PC-3 (cell line): ENCODE measurements at regions not wholly inside any gene's neighbourhood (a gene's known extent, or its start where the extent isn't known, plus 50 kb on each side); places are given as distances from the start of the nearest gene placed in this dataset.

Experiments used
- ATAC-seq: fragments of 200-7000 bp; cut with Tn5 transposase; 2 replicates; pipeline ENCODE4 v1.9.1; 2020; ENCODE audit warnings: mild to moderate bottlenecking, moderate library complexity
- BruUV-seq: library from RNA; stranded (reverse); fragments of 400-500 nt; replicated peaks from 2 replicates; lab custom pipeline; 2021; lab: Mats Ljungman, UMichigan
- CTCF ChIA-PET: fragments of 300-600 bp; sonication (Branson Sonifier 250); formaldehyde crosslinking; loops from one replicate; lab custom pipeline; 2022; ENCODE audit warnings: antibody characterized with exemption; lab: Charles Lee
- POLR2A ChIA-PET: fragments of 300-600 bp; sonication (Branson Sonifier 250); formaldehyde crosslinking; loops from one replicate; lab custom pipeline; 2022; ENCODE audit warnings: antibody characterized with exemption; ENCODE audit not compliant: unreplicated experiment; lab: Charles Lee
- DNase-seq: peaks from one replicate; pipeline ENCODE4 v3.0.0-alpha.2; 2015
- H2AFZ ChIP-seq: fragments of 300-600 bp; sonication (generic); 2 replicates; pipeline ENCODE4 v1.6.0; 2016; ENCODE audit warnings: antibody characterized with exemption, low read length
- H3F3A ChIP-seq: fragments of 300-600 bp; sonication (generic); one replicate; pipeline ENCODE4 v1.6.0; 2017; ENCODE audit warnings: antibody characterized with exemption, low read length, control low read depth, mild to moderate bottlenecking; ENCODE audit not compliant: unreplicated experiment
- H3K27ac ChIP-seq: fragments of 300-600 bp; sonication (generic); 2 replicates; pipeline ENCODE4 v1.5.1; 2016; ENCODE audit warnings: mild to moderate bottlenecking, low read length
- H3K27me3 ChIP-seq: fragments of 300-600 bp; sonication (generic); 2 replicates; pipeline ENCODE4 v1.6.1; 2016; ENCODE audit warnings: low read length, mixed read lengths
- H3K36me3 ChIP-seq: fragments of 300-600 bp; sonication (generic); 2 replicates; pipeline ENCODE4 v1.6.1; 2016; ENCODE audit warnings: low read depth, mixed run types, low read length, mixed read lengths
- H3K4me1 ChIP-seq: fragments of 300-600 bp; sonication (generic); 2 replicates; pipeline ENCODE4 v1.5.1; 2016; ENCODE audit warnings: low read length; ENCODE audit not compliant: insufficient read depth
- H3K4me2 ChIP-seq: fragments of 300-600 bp; sonication (generic); 2 replicates; pipeline ENCODE4 v1.6.0; 2016; ENCODE audit warnings: low read length
- H3K4me3 ChIP-seq: fragments of 300-600 bp; sonication (generic); 2 replicates; pipeline ENCODE4 v1.5.1; 2016; ENCODE audit warnings: mild to moderate bottlenecking, low read length, mixed read lengths
- H3K79me2 ChIP-seq: fragments of 300-600 bp; sonication (generic); 2 replicates; pipeline ENCODE4 v1.6.1; 2017; ENCODE audit warnings: low read length, mixed read lengths
- H3K9ac ChIP-seq: fragments of 300-600 bp; sonication (generic); 2 replicates; pipeline ENCODE4 v1.6.0; 2016; ENCODE audit warnings: mild to moderate bottlenecking, low read length
- H3K9me2 ChIP-seq: fragments of 300-600 bp; sonication (generic); replicated peaks from 2 replicates; pipeline ENCODE4 v1.6.1; 2016; ENCODE audit warnings: mixed run types, low read length, mixed read lengths
- H3K9me3 ChIP-seq: fragments of 300-600 bp; sonication (generic); 2 replicates; pipeline ENCODE4 v1.6.1; 2016; ENCODE audit warnings: low read length, mixed read lengths
- H4K20me1 ChIP-seq: fragments of 300-600 bp; sonication (generic); 2 replicates; pipeline ENCODE4 v1.6.1; 2016; ENCODE audit warnings: low read length, mixed read lengths
- CTCF ChIP-seq: fragments of 300-600 bp; sonication (generic); conservative IDR thresholded peaks from 2 replicates; pipeline ENCODE4 v1.5.1; 2017; ENCODE audit warnings: antibody characterized with exemption, low read depth, mild to moderate bottlenecking, low read length
- EZH2 ChIP-seq: fragments of 300-600 bp; sonication (generic); IDR thresholded peaks from one replicate; pipeline ENCODE4 v1.6.1; 2017; ENCODE audit warnings: antibody characterized with exemption, mild to moderate bottlenecking, low read length; ENCODE audit not compliant: unreplicated experiment
- EZH2phosphoT487 ChIP-seq: fragments of 300-600 bp; sonication (generic); IDR thresholded peaks from 2 replicates; pipeline ENCODE4 v1.6.1; 2018; ENCODE audit warnings: mild to moderate bottlenecking, antibody characterized with exemption, low read length, borderline replicate concordance
- intact Hi-C: fragments of 100-400 bp; cut with micrococcal nuclease; formaldehyde crosslinking; loops from 2 replicates; pipeline ENCODE4 v1.9.0; 2023

- Histone ChIP-seq H3K4me2 (no peak overlapping the region), H3K9ac (no peak overlapping the region), H3K79me2 (no peaks in the 10 kb centered on the region), H3K4me1 (no peaks in the 10 kb centered on the region), H2AFZ (no peak overlapping the region), H3K4me3 (no peak overlapping the region), H3K27ac (no peak overlapping the region), H3K36me3 (no peaks in the 10 kb centered on the region), H3K9me2 (no peaks in the 10 kb centered on the region), H4K20me1 (no peaks in the 10 kb centered on the region), H3K9me3 (no peaks in the 10 kb centered on the region), H3F3A (no peaks in the 10 kb centered on the region), H3K27me3 (peaks cover 19% of the 10 kb centered on the region)
- DNase-seq = no peak
- intact Hi-C loops = no loop called here
- ATAC-seq = no peak
- CTCF ChIA-PET = no interaction called here
- POLR2A ChIA-PET = no interaction called here
- no TSS peak for BruUV-seq
- TF ChIP-seq CTCF (no peak), EZH2 (no peak)
Observed at GRCh38 chr1:119294722-119295121, 73.9 kb upstream of the HAO2 start.

GRCh38 chr1:119298687-119299303 is 69.8 kb upstream of the HAO2 start:
- BruUV-seq = no TSS peak
- TF ChIP-seq EZH2 = no peak
- no peak overlapping the region for H2AFZ ChIP-seq
- no peak overlapping the region for H3K27ac ChIP-seq
- H3K36me3 ChIP-seq = no peaks in the 10 kb centered on the region
- ATAC-seq = no peak
- H3K27me3 ChIP-seq = peaks cover 59% of the 10 kb centered on the region
- intact Hi-C loops = no loop called here
- no peaks in the 10 kb centered on the region for H3K79me2 ChIP-seq
- H3K4me2 ChIP-seq = no peak overlapping the region
- DNase-seq = peak; percentile 77
- no peaks in the 10 kb centered on the region for H3K4me1 ChIP-seq
- no peaks in the 10 kb centered on the region for H3F3A ChIP-seq
- no peaks in the 10 kb centered on the region for H3K9me2 ChIP-seq
- ChIA-PET CTCF (no interaction called here), POLR2A (no interaction called here)
- no peak overlapping the region for H3K4me3 ChIP-seq
- no peaks in the 10 kb centered on the region for H4K20me1 ChIP-seq
- no peak overlapping the region for H3K9ac ChIP-seq
- no peaks in the 10 kb centered on the region for H3K9me3 ChIP-seq

- TF ChIP-seq CTCF (no peak), EZH2 (no peak), EZH2phosphoT487 (no peak)
- H3K9ac ChIP-seq = no peak overlapping the region
- H3K4me2 ChIP-seq = no peak overlapping the region
- H3F3A ChIP-seq = no peaks in the 10 kb centered on the region
- H3K4me1 ChIP-seq = no peaks in the 10 kb centered on the region
- ATAC-seq (no peak), DNase-seq (no peak)
- H3K27ac ChIP-seq = no peak overlapping the region
- no peaks in the 10 kb centered on the region for H3K9me2 ChIP-seq
- intact Hi-C loops = loop anchor here (5.0 kb wide), 1 partner anchor 1230 kb away; no protein-coding TSS in a partner anchor
- H3K4me3 ChIP-seq = no peak overlapping the region
- H3K36me3 ChIP-seq = no peaks in the 10 kb centered on the region
- no peaks in the 10 kb centered on the region for H3K79me2 ChIP-seq
- no peaks in the 10 kb centered on the region for H4K20me1 ChIP-seq
- CTCF ChIA-PET = no interaction called here
- POLR2A ChIA-PET = no interaction called here
- BruUV-seq = no TSS peak
- no peak overlapping the region for H2AFZ ChIP-seq
- no peaks in the 10 kb centered on the region for H3K9me3 ChIP-seq
- peaks cover 72% of the 10 kb centered on the region for H3K27me3 ChIP-seq
Observed at GRCh38 chr1:119302011-119302410, 66.6 kb upstream of the HAO2 start.
